Lower leg skin (tissue), 3 donors: ENCODE measurements at regions not wholly inside any gene's neighbourhood (a gene's known extent, or its start where the extent isn't known, plus 50 kb on each side); places are given as distances from the start of the nearest gene placed in this dataset.

Experiments
- POLR2A ChIP-seq, 2 donors: fragments of 450-650 bp; IDR thresholded peaks; one replicate each; pipeline ENCODE4 v1.6.1; 2016 to 2017; ENCODE audit warnings: antibody characterized with exemption in 2 of 2, mild to moderate bottlenecking in 1 of 2, moderate library complexity in 1 of 2
- TF ChIP-seq, protein P1 (sequence below), 3 donors: fragments of 450-650 bp; IDR thresholded peaks; one replicate each; pipeline ENCODE4 v1.5.1; 2016; ENCODE audit warnings: antibody characterized with exemption in 3 of 3, mild to moderate bottlenecking in 3 of 3, moderate library complexity in 2 of 3

DNA sequence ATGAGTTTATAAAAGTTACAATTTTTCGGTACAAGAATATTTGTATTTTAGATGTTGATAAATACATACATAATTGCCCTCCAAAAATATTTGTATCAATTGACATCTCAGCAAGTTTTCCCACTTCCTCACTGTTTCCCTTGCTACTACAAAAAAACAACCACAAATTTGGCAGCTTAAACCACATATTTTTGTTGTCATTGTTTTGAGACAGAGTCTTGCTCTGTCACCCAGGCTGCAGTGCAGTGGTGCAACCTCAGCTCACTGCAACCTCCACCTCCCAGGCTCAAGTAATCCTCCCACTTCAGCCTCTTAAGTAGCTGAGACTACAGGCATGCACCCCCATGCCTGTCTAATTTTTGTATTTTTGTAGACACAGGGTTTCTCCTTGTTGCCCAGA lies 162.8 kb upstream of the RARB start:
- TF ChIP-seq, protein P1, sequence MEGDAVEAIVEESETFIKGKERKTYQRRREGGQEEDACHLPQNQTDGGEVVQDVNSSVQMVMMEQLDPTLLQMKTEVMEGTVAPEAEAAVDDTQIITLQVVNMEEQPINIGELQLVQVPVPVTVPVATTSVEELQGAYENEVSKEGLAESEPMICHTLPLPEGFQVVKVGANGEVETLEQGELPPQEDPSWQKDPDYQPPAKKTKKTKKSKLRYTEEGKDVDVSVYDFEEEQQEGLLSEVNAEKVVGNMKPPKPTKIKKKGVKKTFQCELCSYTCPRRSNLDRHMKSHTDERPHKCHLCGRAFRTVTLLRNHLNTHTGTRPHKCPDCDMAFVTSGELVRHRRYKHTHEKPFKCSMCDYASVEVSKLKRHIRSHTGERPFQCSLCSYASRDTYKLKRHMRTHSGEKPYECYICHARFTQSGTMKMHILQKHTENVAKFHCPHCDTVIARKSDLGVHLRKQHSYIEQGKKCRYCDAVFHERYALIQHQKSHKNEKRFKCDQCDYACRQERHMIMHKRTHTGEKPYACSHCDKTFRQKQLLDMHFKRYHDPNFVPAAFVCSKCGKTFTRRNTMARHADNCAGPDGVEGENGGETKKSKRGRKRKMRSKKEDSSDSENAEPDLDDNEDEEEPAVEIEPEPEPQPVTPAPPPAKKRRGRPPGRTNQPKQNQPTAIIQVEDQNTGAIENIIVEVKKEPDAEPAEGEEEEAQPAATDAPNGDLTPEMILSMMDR (IDR thresholded peaks at IDR 0.05), result no peak
- TF ChIP-seq POLR2A (IDR thresholded peaks at IDR 0.05), result no peak
